ENCODE measurements at regions not wholly inside any gene's neighbourhood (a gene's known extent, or its start where the extent isn't known, plus 50 kb on each side); places are given as distances from the start of the nearest gene placed in this dataset.

GRCh38 chr2:174697255-174697654, 67.0 kb downstream of the CHRNA1 start:
- Mint-ChIP-seq H3K36me3 (ENCODE audit: low read depth) (no peaks in the 10 kb centered on the region), H3K27ac (ENCODE audit: unreplicated experiment) (no peak overlapping the region), H3K9me3 (ENCODE audit: low read depth) (no peaks in the 10 kb centered on the region), H3K4me3 (ENCODE audit: unreplicated experiment) (no peak overlapping the region), H3K4me1 (ENCODE audit: low read depth) (no peaks in the 10 kb centered on the region), H3K27me3 (ENCODE audit: low read depth) (peaks cover 21% of the 10 kb centered on the region)
- TF ChIP-seq CTCF (IDR thresholded peaks at IDR 0.05), result peak; percentile 88
- DNase-seq (ENCODE audit: low spot score), result no peak

DNA sequence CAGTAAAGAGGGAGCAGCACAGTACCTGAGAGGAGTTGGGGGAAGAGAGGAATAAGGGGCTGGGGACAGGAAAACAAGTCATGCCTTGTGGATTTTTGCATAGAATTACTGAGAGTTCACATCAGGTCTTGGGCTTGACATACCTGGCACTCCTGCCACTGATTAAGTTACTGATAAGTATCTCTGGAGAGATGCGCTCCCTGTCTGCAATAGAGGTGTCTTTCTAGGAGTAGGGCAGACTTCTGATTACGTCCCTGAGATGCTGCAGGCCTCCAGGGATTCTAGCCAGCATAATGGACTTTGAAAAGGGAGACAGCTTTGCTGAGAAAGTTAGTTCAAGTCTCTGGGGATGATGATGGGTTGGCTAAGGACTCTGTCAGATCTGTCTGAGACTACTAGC, 69.4 kb downstream of the CHRNA1 start:
- DNase-seq (ENCODE audit: low spot score), result no peak
- Mint-ChIP-seq H3K4me1 (ENCODE audit: low read depth) (no peaks in the 10 kb centered on the region), H3K27ac (ENCODE audit: unreplicated experiment) (no peak overlapping the region), H3K36me3 (ENCODE audit: low read depth) (no peaks in the 10 kb centered on the region), H3K4me3 (ENCODE audit: unreplicated experiment) (no peak overlapping the region), H3K9me3 (ENCODE audit: low read depth) (no peaks in the 10 kb centered on the region), H3K27me3 (ENCODE audit: low read depth) (peaks cover 21% of the 10 kb centered on the region)
- no peak for TF ChIP-seq CTCF (IDR thresholded peaks at IDR 0.05)

GRCh38 chr2:174694196-174694878, 69.9 kb downstream of the CHRNA1 start:
- Mint-ChIP-seq H3K4me3 (ENCODE audit: unreplicated experiment) (no peak overlapping the region), H3K36me3 (ENCODE audit: low read depth) (no peaks in the 10 kb centered on the region), H3K4me1 (ENCODE audit: low read depth) (no peaks in the 10 kb centered on the region), H3K27ac (ENCODE audit: unreplicated experiment) (no peak overlapping the region), H3K27me3 (ENCODE audit: low read depth) (peaks cover 21% of the 10 kb centered on the region), H3K9me3 (ENCODE audit: low read depth) (no peaks in the 10 kb centered on the region)
- no peak for TF ChIP-seq CTCF (IDR thresholded peaks at IDR 0.05)
- DNase-seq (ENCODE audit: low spot score), result no peak

DNA sequence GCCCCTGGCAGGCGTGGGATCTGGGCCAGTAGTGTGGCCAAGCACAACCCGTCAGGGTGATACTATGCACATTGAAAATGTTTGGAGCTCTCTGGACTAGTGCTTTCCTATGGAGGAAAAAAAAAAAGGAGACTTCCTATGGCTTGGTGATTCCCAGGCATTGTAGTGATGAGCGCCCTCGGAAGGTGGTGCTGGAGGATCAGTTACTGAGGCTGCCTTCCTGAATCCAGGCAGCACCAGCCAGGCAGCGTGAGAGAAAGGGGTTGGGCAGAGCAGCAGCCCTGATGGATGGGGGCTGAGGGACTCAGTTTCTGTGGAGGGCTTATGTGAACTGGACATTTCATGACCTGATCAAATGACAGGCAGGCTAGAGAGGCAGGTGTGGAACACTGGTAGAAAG, 70.9 kb downstream of the CHRNA1 start:
- Mint-ChIP-seq H3K27me3 (ENCODE audit: low read depth) (peaks cover 21% of the 10 kb centered on the region), H3K9me3 (ENCODE audit: low read depth) (no peaks in the 10 kb centered on the region), H3K27ac (ENCODE audit: unreplicated experiment) (no peak overlapping the region), H3K4me3 (ENCODE audit: unreplicated experiment) (no peak overlapping the region), H3K4me1 (ENCODE audit: low read depth) (no peaks in the 10 kb centered on the region), H3K36me3 (ENCODE audit: low read depth) (no peaks in the 10 kb centered on the region)
- no peak for DNase-seq (ENCODE audit: low spot score)
- no peak for TF ChIP-seq CTCF (IDR thresholded peaks at IDR 0.05)

DNA sequence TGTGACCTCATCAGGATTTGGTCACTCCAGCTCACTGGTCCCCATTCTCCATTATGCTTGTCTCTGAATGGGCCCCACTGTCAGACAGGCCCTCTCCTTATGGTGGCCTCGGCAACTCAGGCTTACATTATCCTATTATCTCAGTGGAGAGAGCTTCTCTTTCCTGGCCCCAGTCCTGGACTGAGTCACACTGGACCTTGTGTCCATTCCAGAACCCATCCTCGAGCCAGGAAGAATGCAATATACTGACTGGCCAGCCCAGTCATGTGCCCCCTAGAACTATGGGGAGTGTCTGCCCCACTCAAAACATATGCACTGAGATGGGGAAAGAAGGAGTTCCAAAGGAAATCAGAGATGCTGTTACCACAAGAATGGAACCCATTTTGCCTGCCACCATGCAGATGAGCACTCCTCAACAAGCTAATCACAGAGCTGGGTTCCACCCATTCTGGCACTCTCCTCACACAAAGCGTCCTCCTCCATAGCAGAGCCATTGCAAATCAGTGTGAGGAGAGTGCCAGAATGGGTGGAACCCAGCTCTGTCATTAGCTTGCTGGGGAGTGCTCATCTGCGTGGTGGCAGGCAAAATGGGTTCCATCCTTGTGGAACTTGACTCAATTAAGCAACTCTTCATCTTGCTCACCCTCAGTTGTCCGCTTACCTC, 71.9 kb downstream of the CHRNA1 start:
- TF ChIP-seq CTCF (IDR thresholded peaks at IDR 0.05), result no peak
- H3K9me3 Mint-ChIP-seq (ENCODE audit: low read depth), result no peaks in the 10 kb centered on the region
- no peak for DNase-seq (ENCODE audit: low spot score)
- H3K4me1 Mint-ChIP-seq (ENCODE audit: low read depth), result no peaks in the 10 kb centered on the region
- H3K4me3 Mint-ChIP-seq (ENCODE audit: unreplicated experiment), result no peak overlapping the region
- no peaks in the 10 kb centered on the region for H3K36me3 Mint-ChIP-seq (ENCODE audit: low read depth)
- no peak overlapping the region for H3K27ac Mint-ChIP-seq (ENCODE audit: unreplicated experiment)
- H3K27me3 Mint-ChIP-seq (ENCODE audit: low read depth), result peaks cover 21% of the 10 kb centered on the region

Measured in chondrocyte (in vitro differentiated cells).